Stimulated activated naive CD8-positive, alpha-beta T cell treated with anti-CD3 and anti-CD28 coated beads, Interleukin-15, amount 100 ng/mL, for 72 hours (primary cell): ENCODE measurements at regions not wholly inside any gene's neighbourhood (a gene's known extent, or its start where the extent isn't known, plus 50 kb on each side); places are given as distances from the start of the nearest gene placed in this dataset.

Experiments
- ATAC-seq: fragments of 150-1000 bp; cut with Tn5 transposase; 2 replicates; pipeline ENCODE4 v1.10.0; 2021; ENCODE audit warnings: mild to moderate bottlenecking, moderate library complexity
- DNase-seq, 2 donors: peaks; one replicate each; pipeline ENCODE4 v3.0.0; 2021 to 2022
- H3K27ac Mint-ChIP-seq, 2 donors: one replicate each; pipeline ENCODE4 v1.8.0; 2022; ENCODE audit warnings: mild to moderate bottlenecking in 2 of 2, mixed read lengths in 2 of 2, moderate library complexity in 2 of 2
- H3K27me3 Mint-ChIP-seq: one replicate; pipeline ENCODE4 v1.8.0; 2022; ENCODE audit warnings: mixed read lengths
- H3K4me1 Mint-ChIP-seq: one replicate; pipeline ENCODE4 v1.8.0; 2022; ENCODE audit warnings: mild to moderate bottlenecking, mixed read lengths
- H3K4me3 Mint-ChIP-seq, 2 donors: one replicate each; pipeline ENCODE4 v1.8.0; 2022; ENCODE audit warnings: mild to moderate bottlenecking in 2 of 2, mixed read lengths in 2 of 2, moderate library complexity in 1 of 2
- H3K9me3 Mint-ChIP-seq, 2 donors: one replicate each; pipeline ENCODE4 v1.8.0; 2022; ENCODE audit warnings: mixed read lengths in 2 of 2

- no peak overlapping the region for H3K4me3 Mint-ChIP-seq
- no peaks in the 10 kb centered on the region for H3K4me1 Mint-ChIP-seq
- H3K27ac Mint-ChIP-seq, result no peak overlapping the region
- DNase-seq, result no peak
- no peak for ATAC-seq
- H3K27me3 Mint-ChIP-seq, result no peaks in the 10 kb centered on the region
- peaks cover 0 to 4% of the 10 kb centered on the region in 2 donors for H3K9me3 Mint-ChIP-seq
Observed at GRCh38 chr13:85405316-85405897, 393.8 kb downstream of the SLITRK6 start.

GRCh38 chr13:85386424-85386823, 412.8 kb downstream of the SLITRK6 start:
- no peak for DNase-seq
- peaks cover 0 to 7% of the 10 kb centered on the region in 2 donors for H3K9me3 Mint-ChIP-seq
- ATAC-seq, result no peak
- no peaks in the 10 kb centered on the region for H3K27me3 Mint-ChIP-seq
- no peaks in the 10 kb centered on the region for H3K4me1 Mint-ChIP-seq
- H3K27ac Mint-ChIP-seq, result no peak overlapping the region
- H3K4me3 Mint-ChIP-seq, result no peak overlapping the region

- Mint-ChIP-seq H3K27ac (no peak overlapping the region), H3K4me1 (no peaks in the 10 kb centered on the region), H3K27me3 (no peaks in the 10 kb centered on the region), H3K9me3 (peaks cover 0 to 7% of the 10 kb centered on the region in 2 donors), H3K4me3 (no peak overlapping the region)
- ATAC-seq (no peak), DNase-seq (no peak)
Observed at GRCh38 chr13:85383291-85383690, 415.9 kb downstream of the SLITRK6 start.

GRCh38 chr13:85381082-85381481, 418.1 kb downstream of the SLITRK6 start:
- Mint-ChIP-seq H3K4me3 (no peak overlapping the region), H3K27me3 (no peaks in the 10 kb centered on the region), H3K9me3 (no peaks in the 10 kb centered on the region), H3K27ac (no peak overlapping the region), H3K4me1 (no peaks in the 10 kb centered on the region)
- no peak for DNase-seq
- no peak for ATAC-seq

- H3K4me1 Mint-ChIP-seq, result no peaks in the 10 kb centered on the region
- ATAC-seq (no peak), DNase-seq (no peak)
- no peak overlapping the region for H3K4me3 Mint-ChIP-seq
- no peak overlapping the region for H3K27ac Mint-ChIP-seq
- H3K9me3 Mint-ChIP-seq, result no peaks in the 10 kb centered on the region
- no peaks in the 10 kb centered on the region for H3K27me3 Mint-ChIP-seq
Observed at GRCh38 chr13:85379991-85380390, 419.2 kb downstream of the SLITRK6 start.

- DNase-seq (no peak), ATAC-seq (no peak)
- H3K4me3 Mint-ChIP-seq, result no peak overlapping the region
- no peaks in the 10 kb centered on the region for H3K9me3 Mint-ChIP-seq
- no peaks in the 10 kb centered on the region for H3K4me1 Mint-ChIP-seq
- H3K27ac Mint-ChIP-seq, result no peak overlapping the region
- H3K27me3 Mint-ChIP-seq, result no peaks in the 10 kb centered on the region
Observed at GRCh38 chr13:85379433-85379832, 419.8 kb downstream of the SLITRK6 start.

- H3K27me3 Mint-ChIP-seq, result no peaks in the 10 kb centered on the region
- ATAC-seq, result no peak
- no peaks in the 10 kb centered on the region for H3K4me1 Mint-ChIP-seq
- H3K4me3 Mint-ChIP-seq, result no peak overlapping the region
- no peak for DNase-seq
- H3K9me3 Mint-ChIP-seq, result peaks cover 0 to under 1% of the 10 kb centered on the region in 2 donors
- no peak overlapping the region for H3K27ac Mint-ChIP-seq
Observed at GRCh38 chr13:85377783-85378182, 421.4 kb downstream of the SLITRK6 start.

GRCh38 chr13:85373322-85373721, 425.9 kb downstream of the SLITRK6 start:
- Mint-ChIP-seq H3K27ac (no peak overlapping the region), H3K4me1 (no peaks in the 10 kb centered on the region), H3K27me3 (no peaks in the 10 kb centered on the region), H3K9me3 (peaks cover 0 to 4% of the 10 kb centered on the region in 2 donors), H3K4me3 (no peak overlapping the region)
- ATAC-seq, result no peak
- no peak for DNase-seq

GRCh38 chr13:85371254-85371653, 428.0 kb downstream of the SLITRK6 start:
- Mint-ChIP-seq H3K4me3 (no peak overlapping the region), H3K9me3 (peaks cover 0 to 4% of the 10 kb centered on the region in 2 donors), H3K27me3 (no peaks in the 10 kb centered on the region), H3K4me1 (no peaks in the 10 kb centered on the region), H3K27ac (no peak overlapping the region)
- ATAC-seq (no peak), DNase-seq (no peak)

- no peak for ATAC-seq
- H3K27ac Mint-ChIP-seq, result no peak overlapping the region
Observed at GRCh38 chr13:85368686-85369085, 430.5 kb downstream of the SLITRK6 start.

GRCh38 chr13:85367887-85368286, 431.3 kb downstream of the SLITRK6 start:
- Mint-ChIP-seq H3K4me1 (no peaks in the 10 kb centered on the region), H3K27me3 (no peaks in the 10 kb centered on the region), H3K27ac (no peak overlapping the region), H3K4me3 (no peak overlapping the region), H3K9me3 (peaks cover 0 to 4% of the 10 kb centered on the region in 2 donors)
- DNase-seq (no peak), ATAC-seq (no peak)

More at GRCh38 chr13:85368686-85369085, 430.5 kb downstream of the SLITRK6 start:
- Mint-ChIP-seq H3K4me3 (no peak overlapping the region), H3K9me3 (peaks cover 0 to 4% of the 10 kb centered on the region in 2 donors), H3K4me1 (no peaks in the 10 kb centered on the region), H3K27me3 (no peaks in the 10 kb centered on the region)
- no peak for DNase-seq

- Mint-ChIP-seq H3K4me1 (no peaks in the 10 kb centered on the region), H3K9me3 (no peaks in the 10 kb centered on the region), H3K27me3 (no peaks in the 10 kb centered on the region), H3K4me3 (no peak overlapping the region), H3K27ac (no peak overlapping the region)
- no peak for DNase-seq
- no peak for ATAC-seq
Observed at GRCh38 chr13:85366759-85367417, 432.3 kb downstream of the SLITRK6 start.

- no peak for DNase-seq
- Mint-ChIP-seq H3K27ac (no peak overlapping the region), H3K4me3 (no peak overlapping the region), H3K27me3 (no peaks in the 10 kb centered on the region), H3K4me1 (no peaks in the 10 kb centered on the region), H3K9me3 (no peaks in the 10 kb centered on the region)
- no peak for ATAC-seq
Observed at GRCh38 chr13:85363504-85363903, 435.7 kb downstream of the SLITRK6 start.

- no peaks in the 10 kb centered on the region for H3K27me3 Mint-ChIP-seq
- H3K4me1 Mint-ChIP-seq, result no peaks in the 10 kb centered on the region
- peaks cover 0 to 3% of the 10 kb centered on the region in 2 donors for H3K9me3 Mint-ChIP-seq
- DNase-seq (no peak), ATAC-seq (no peak)
- no peak overlapping the region for H3K4me3 Mint-ChIP-seq
- no peak overlapping the region for H3K27ac Mint-ChIP-seq
Observed at GRCh38 chr13:85362980-85363379, 436.2 kb downstream of the SLITRK6 start.

- Mint-ChIP-seq H3K27me3 (no peaks in the 10 kb centered on the region), H3K4me3 (no peak overlapping the region), H3K4me1 (no peaks in the 10 kb centered on the region), H3K9me3 (peaks cover 8 to 10% of the 10 kb centered on the region in 2 donors), H3K27ac (no peak overlapping the region)
- ATAC-seq, result no peak
- no peak for DNase-seq
Observed at GRCh38 chr13:85347251-85347650, 452.0 kb downstream of the SLITRK6 start.

- H3K4me3 Mint-ChIP-seq, result no peak overlapping the region
- no peak for DNase-seq
- ATAC-seq, result no peak
- no peak overlapping the region for H3K27ac Mint-ChIP-seq
- H3K4me1 Mint-ChIP-seq, result no peaks in the 10 kb centered on the region
- H3K9me3 Mint-ChIP-seq, result peaks cover 8 to 11% of the 10 kb centered on the region in 2 donors
- H3K27me3 Mint-ChIP-seq, result no peaks in the 10 kb centered on the region
Observed at GRCh38 chr13:85334187-85334586, 465.0 kb downstream of the SLITRK6 start.
